GF-D8 (cell line): ENCODE measurements at regions not wholly inside any gene's neighbourhood (a gene's known extent, or its start where the extent isn't known, plus 50 kb on each side); places are given as distances from the start of the nearest gene placed in this dataset.
"Not testable (repeated sequence)": the region's sequence is repeated elsewhere in the genome, so short reads cannot be mapped to it uniquely, and the experiment has no call there.

Experiments
- DNase-seq: peaks from one replicate; lab custom pipeline; 2025; lab: John Stamatoyannopoulos, UW

DNA sequence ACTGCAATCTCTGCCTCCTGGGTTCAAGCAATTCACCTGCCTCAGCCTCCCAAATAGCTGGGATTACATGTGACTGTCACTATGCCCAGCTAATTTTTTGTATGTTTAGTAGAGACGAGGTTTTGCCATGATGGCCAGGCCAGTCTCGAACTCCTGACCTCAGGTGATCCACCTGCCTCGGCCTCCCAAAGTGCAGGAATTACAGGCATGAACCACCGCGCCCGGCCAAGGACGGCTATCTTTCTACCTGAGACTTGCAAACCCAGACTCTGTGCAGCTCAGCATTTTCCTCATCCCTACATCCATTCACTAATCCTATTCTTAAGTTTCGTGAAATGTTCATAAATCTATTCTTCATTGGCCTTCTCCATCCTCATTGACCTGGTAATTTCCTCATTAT is 330.0 kb downstream of the ANTXR2 start:
- DNase-seq: no peak

DNA sequence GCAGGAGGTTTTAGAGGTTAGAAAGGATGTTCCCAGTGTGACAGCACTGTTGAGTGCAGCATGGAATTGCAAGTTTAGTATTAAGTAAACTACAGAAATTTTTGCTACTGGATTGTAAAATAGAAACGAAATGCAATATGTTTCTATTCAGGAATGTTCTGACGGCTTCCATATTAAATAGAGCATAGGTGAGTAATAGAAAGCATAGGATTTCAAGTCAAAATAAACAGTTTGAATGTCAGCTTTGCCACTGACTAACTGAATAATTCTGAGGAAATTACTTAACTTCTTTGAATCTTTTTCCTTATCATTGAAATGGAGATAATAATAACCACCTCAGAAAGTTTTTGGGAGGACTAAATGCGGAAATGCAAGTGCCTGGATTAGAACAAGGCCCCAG is 331.9 kb upstream of the GK2 start:
- no peak for DNase-seq

DNA sequence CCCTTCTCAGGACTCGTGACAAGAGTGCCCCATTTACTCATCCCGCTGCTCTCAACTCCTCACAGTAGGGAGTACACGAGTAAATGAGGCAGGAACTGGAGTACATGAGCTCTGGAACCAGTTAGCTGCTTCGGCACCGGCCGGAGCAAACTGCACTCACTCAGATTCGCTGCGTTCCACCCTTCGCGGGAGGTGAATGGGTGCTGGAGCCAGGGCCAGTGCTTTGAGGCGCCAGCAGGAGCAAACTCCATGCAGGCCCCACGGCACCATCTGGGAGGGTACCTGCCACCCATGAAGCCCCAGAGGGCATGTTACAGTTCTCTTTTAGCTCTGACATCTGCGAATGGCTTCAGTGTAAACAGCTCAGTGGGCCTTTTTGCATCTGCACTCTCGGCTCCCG is 315.5 kb upstream of the GK2 start:
- no peak for DNase-seq

- no peak for DNase-seq
These were observed 292.3 kb upstream of the GK2 start for GRCh38 chr4:79700356-79700755.

DNA sequence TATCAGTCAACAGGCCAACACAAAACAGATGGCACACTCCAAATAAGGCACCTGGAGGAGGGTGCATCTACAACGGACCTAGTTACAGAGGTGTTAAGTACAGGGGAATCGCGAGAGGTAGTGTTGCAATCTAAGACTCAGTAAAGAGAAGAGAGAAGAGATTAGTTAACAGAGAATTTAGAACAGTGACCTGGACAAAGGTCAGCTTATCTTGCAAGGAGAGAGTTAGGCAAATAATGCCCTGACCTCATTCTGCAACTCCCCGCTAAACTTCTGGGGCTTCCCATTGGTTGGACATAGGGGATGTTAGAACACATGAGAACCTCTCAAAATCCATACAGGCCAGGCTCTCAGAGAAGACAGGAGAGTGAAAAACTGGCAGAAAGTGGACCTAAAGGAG is 289.4 kb upstream of the GK2 start:
- DNase-seq: no peak

- DNase-seq: not testable (repeated sequence)
These were observed 288.5 kb upstream of the GK2 start for GRCh38 chr4:79696534-79696933.

- no peak for DNase-seq
These were observed 287.8 kb upstream of the GK2 start for GRCh38 chr4:79695848-79696247.

DNA sequence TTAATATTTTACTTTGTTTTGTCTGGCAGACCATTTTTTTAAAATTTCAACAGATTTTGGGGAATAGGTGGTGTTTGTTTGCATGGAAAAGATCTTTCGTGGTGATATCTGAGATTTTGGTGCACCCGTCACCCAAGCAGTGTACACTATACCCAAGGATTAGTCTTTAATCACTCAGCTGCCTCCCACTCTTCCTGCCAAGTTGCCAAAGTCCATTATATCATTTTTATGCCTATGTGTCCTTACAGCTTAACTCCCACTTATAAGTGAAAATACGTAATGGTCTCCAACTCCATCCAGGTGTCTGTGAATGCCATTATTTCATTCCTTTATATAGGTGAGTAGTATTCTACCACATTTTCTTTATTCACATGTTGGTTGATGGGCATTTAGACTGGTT is 281.7 kb upstream of the GK2 start:
- no peak for DNase-seq

GRCh38 chr4:79688691-79689090 is 280.7 kb upstream of the GK2 start:
- DNase-seq: no peak

DNA sequence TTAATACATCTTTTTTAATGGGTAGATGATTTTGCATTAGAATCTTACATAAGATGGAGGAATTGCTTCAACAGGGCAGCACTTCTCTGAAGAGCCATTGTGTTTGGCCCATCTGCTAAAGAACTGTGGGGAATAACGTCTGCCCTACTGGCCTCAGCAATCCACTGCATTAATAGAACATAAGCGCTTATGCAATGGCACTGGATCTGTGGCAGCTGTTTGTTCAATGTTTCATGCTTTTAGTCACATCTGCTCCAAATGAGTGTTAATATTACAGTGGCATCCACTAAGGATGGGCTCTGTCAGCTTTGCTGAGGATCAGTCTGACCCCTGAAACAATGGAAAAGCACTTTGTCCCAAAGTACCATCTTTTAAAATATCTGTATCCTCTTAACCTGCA is 279.0 kb upstream of the GK2 start:
- no peak for DNase-seq

DNA sequence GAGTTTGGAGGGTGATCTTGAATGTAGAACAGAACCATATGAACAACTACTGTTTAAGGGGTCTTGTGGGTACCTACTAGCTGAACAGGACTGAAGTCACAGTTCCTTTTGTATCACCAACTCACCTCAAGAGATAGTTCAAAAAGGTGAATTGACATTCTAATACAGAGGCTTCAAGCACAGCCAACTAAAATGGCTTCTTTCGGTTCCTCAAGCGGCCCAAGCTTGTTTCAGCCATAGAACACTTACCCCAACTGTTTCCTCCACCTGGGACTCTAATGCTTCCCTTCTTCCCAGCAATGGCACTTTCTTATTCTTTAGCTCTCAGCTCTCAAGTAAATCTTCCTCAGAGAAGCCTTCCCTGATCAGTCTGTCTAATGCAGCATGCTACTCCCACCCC is 277.5 kb upstream of the GK2 start:
- no peak for DNase-seq

- DNase-seq: no peak
These were observed 276.5 kb upstream of the GK2 start for GRCh38 chr4:79684516-79684915.

GRCh38 chr4:79682801-79683530 is 274.9 kb upstream of the GK2 start:
- DNase-seq: no peak

DNA sequence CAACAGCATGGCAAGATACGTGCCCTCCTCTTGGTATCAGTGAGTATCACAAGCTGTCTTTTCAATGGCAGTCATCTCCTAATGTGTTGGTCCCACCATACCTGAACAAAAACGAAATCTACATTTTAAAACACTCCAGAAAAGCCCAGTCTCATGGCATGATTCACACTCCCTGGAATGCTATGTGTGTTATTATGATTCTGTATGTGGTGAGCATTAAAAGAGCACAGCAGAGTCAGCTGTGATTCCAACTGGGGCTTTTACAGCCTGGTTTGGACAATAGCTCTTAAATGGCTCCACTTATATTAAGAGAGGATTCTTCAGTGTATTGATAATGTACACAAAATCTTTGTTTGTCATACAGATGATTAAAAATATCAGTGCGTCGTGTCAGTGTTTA is 274.1 kb upstream of the GK2 start:
- no peak for DNase-seq

GRCh38 chr4:79679859-79680258 is 271.8 kb upstream of the GK2 start:
- no peak for DNase-seq

DNA sequence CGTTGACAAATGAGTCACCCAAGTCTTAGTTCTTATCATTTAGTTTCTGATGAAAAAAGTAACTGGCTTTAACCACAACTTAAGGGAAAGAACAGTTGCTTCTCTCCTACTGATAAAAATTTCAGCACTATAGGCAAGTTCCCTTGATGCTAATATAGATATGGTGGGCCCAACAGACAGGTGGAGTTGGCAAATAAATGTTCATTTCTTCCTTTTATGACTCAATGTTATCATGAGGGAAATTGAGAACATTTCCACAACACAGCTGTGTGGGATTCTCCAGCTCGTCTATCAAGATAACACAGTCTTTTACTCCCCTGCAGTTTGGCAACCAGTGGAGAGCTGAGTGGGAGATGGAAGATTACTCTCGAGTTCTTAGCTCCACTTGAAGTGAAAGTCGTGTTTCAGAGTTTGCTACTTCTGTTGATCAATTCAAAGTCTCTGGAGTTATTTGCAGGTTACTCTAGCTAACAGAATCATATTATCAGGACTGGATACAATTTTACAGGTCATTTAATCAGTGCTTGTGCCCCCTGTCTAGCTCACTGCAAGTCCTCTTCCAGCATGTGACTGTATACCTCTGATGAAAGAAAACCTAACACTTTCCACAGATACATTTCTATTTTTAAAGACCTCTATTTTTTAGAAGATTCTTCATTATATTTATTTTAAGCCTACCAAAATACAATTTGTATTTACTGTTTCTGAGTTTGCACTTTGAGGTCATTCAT is 270.6 kb upstream of the GK2 start:
- peak; percentile 94 for DNase-seq

DNA sequence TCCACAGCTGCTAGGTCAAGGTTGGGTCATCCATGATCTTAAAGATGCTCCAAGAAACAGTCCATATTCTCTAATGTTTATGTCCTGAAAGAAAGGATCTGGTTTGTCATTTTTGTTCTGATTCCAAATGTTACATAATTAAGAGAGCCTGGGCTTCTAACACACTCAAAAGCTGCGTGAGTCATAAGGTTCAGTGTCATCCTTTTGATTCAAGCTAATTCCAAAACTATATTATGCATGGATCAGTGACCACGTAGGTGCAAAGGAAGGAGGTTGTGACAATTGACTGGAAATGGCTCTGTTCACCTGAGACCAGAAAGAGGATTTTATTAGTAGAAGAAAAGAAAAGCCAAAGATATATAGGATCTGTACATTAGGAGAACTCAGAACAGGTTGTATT is 268.7 kb upstream of the GK2 start:
- DNase-seq: no peak

GRCh38 chr4:79674906-79675305 is 266.9 kb upstream of the GK2 start:
- DNase-seq: not testable (repeated sequence)

DNA sequence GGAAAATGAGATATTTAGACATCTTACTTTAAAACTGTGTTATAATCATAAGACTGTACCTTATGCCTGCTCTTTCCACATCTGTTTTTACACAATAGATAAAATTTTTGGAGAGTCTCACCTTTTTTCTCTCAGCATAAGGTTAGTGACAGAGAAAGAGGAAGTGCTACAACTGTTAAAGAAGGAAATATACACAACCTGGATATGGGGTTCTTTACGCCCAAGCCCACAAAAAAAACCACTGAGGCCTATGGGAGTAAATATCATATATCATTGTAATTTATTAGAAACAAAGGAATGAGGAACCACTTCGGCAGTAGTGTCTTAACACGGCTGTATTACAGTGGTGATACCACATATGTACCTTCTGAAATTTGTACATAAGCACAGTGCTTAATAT is 265.9 kb upstream of the GK2 start:
- peak; percentile 80 for DNase-seq

- peak; percentile 15 for DNase-seq
These were observed 265.3 kb upstream of the GK2 start for GRCh38 chr4:79673377-79673776.

DNA sequence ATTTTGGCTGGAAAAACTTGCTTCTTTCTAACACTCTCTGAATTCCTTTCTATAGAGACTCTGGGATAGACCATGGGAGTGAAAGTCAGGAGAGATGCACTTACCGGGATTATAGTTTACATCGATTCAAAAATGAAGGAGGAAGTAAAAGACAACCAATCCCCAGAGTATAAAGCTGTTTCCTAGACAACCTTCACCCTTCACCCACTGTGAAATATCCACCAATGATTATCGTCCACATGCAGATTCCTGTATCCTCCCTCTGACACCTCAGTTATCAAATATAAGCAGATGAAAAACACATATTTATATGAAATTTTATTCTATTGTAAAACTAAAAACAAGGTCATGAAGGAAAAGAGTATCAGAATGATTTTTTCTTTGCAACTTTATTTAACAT is 258.8 kb upstream of the GK2 start:
- no peak for DNase-seq

- DNase-seq: no peak
These were observed 258.1 kb upstream of the GK2 start for GRCh38 chr4:79666112-79666511.

DNA sequence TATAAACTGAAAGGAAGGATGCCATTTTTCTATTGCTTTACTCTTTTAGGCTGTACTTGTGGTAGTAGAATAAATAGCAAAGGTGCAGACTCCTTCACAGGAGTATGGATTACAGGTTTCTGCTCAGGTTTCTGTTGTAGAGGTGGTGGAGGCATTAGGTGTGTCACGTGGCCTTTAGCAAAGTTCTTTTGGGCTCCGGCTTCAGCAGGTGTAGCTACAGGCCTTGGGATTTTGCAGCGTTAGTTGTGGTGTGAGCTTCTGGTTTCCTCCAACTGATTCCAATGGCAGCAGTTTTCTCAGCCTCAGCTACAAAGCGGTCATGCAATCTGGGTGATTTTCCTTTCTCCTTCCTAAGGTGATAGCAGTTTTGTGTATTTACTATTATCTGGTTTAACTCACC is 255.8 kb upstream of the GK2 start:
- no peak for DNase-seq

- no peak for DNase-seq
These were observed 255.1 kb upstream of the GK2 start for GRCh38 chr4:79663141-79663540.
